HCT116 (cell line): ENCODE measurements at regions not wholly inside any gene's neighbourhood (a gene's known extent, or its start where the extent isn't known, plus 50 kb on each side); places are given as distances from the start of the nearest gene placed in this dataset.

Experiments used
- ATAC-seq: fragments of 200-7000 bp; cut with Tn5 transposase; 2 replicates; pipeline ENCODE4 v1.9.1; 2020; ENCODE audit warnings: mild to moderate bottlenecking, moderate library complexity
- BruUV-seq: library from RNA; stranded (reverse); fragments of 400-500 nt; replicated peaks from 2 replicates; lab custom pipeline; 2021; lab: Mats Ljungman, UMichigan
- CTCF ChIA-PET: fragments of 300-600 bp; sonication (Branson Sonifier 250); formaldehyde crosslinking; loops from one replicate; lab custom pipeline; 2021; ENCODE audit warnings: antibody characterized with exemption; lab: Charles Lee
- POLR2A ChIA-PET: fragments of 300-600, 350-600 bp; sonication (Branson Sonifier 250); formaldehyde crosslinking; loops from one replicate; lab custom pipeline; 2021; ENCODE audit warnings: antibody characterized with exemption; lab: Charles Lee
- RAD21 ChIA-PET, 2 experiments: fragments of 300-600 bp; sonication (Branson Sonifier 250); formaldehyde crosslinking; loops; one replicate each; lab custom pipeline; 2023; ENCODE audit warnings: low total read pairs in 2 of 2; ENCODE audit not compliant: uncharacterized antibody in 2 of 2, unreplicated experiment in 2 of 2, low non-redundant PET in 1 of 2; lab: Charles Lee
- DNase-seq: peaks from one replicate; pipeline ENCODE4 v3.0.0-alpha.2; 2010; ENCODE audit warnings: low read depth, low spot score
- H2AFZ ChIP-seq: fragments of 200-600 bp; shearing (Covaris generic), sonication (generic); 2 replicates; pipeline ENCODE4 v1.6.1; 2017; ENCODE audit warnings: low read depth, mixed run types, mixed read lengths, antibody characterized with exemption, low read length; ENCODE audit not compliant: poor library complexity, severe bottlenecking
- H3K27ac ChIP-seq: 2 replicates; pipeline ENCODE4 v1.5.1; 2012; ENCODE audit warnings: low read depth, low read length
- H3K27me3 ChIP-seq: fragments of 200-600 bp; sonication (generic); 2 replicates; pipeline ENCODE4 v1.6.1; 2016; ENCODE audit warnings: mixed run types, low read length, mixed read lengths; ENCODE audit not compliant: insufficient read depth
- H3K36me3 ChIP-seq, 2 experiments: fragments of 200-500 bp in 1 of 2; fragments of 200-600 bp in 1 of 2; sonication (Bioruptor generic) in 1 of 2; sonication (generic) in 1 of 2; 2 replicates each; pipeline versions ENCODE4 v1.5.1 to v1.6.1; 2014 to 2016; ENCODE audit warnings: low read length in 2 of 2, inconsistent platforms in 1 of 2, mixed read lengths in 1 of 2, mixed run types in 1 of 2; ENCODE audit not compliant: insufficient read depth in 2 of 2, control insufficient read depth in 1 of 2
- H3K4me1 ChIP-seq, 2 experiments: fragments of 200-600 bp in 1 of 2; sonication (generic) in 1 of 2; 2 replicates each; pipeline versions ENCODE4 v1.5.1 to v1.6.1; 2012 to 2017; ENCODE audit warnings: low read length in 2 of 2, inconsistent platforms in 1 of 2, mild to moderate bottlenecking in 1 of 2, mixed read lengths in 1 of 2, mixed run types in 1 of 2, moderate library complexity in 1 of 2; ENCODE audit not compliant: insufficient read depth in 2 of 2, control insufficient read depth in 1 of 2
- H3K4me2 ChIP-seq: fragments of 200-600 bp; sonication (generic); 2 replicates; pipeline ENCODE4 v1.6.1; 2017; ENCODE audit warnings: mixed run types, low read length, mixed read lengths
- H3K4me3 ChIP-seq, 2 experiments: fragments of 200-600 bp in 1 of 2; sonication (generic) in 1 of 2; replicated peaks in 1 of 2; 2 replicates each; pipeline ENCODE4 v1.5.1; 2011 to 2016; ENCODE audit warnings: low read length in 2 of 2, control low read depth in 1 of 2, low read depth in 1 of 2, mild to moderate bottlenecking in 1 of 2, mixed read lengths in 1 of 2, mixed run types in 1 of 2
- H3K79me2 ChIP-seq: fragments of 200-600 bp; sonication (generic); 2 replicates; pipeline ENCODE4 v1.6.1; 2017; ENCODE audit warnings: mild to moderate bottlenecking, mixed run types, low read length, moderate library complexity, mixed read lengths; ENCODE audit not compliant: insufficient read depth
- H3K9ac ChIP-seq: fragments of 200-600 bp; sonication (generic); 2 replicates; pipeline ENCODE4 v1.6.1; 2016; ENCODE audit warnings: low read length, mixed read lengths
- H3K9me2 ChIP-seq: fragments of 200-600 bp; sonication (generic), shearing (Covaris generic); 2 replicates; pipeline ENCODE4 v1.6.1; 2017; ENCODE audit warnings: mixed run types, mild to moderate bottlenecking, moderate library complexity; ENCODE audit not compliant: insufficient read depth
- H3K9me3 ChIP-seq, 2 experiments: fragments of 200-500 bp in 1 of 2; fragments of 200-600 bp in 1 of 2; sonication (Bioruptor generic) in 1 of 2; sonication (generic) in 1 of 2; 2 replicates each; pipeline ENCODE4 v1.6.1; 2014 to 2017; ENCODE audit warnings: low read length in 2 of 2, mixed read lengths in 2 of 2, inconsistent platforms in 1 of 2, low read depth in 1 of 2, mild to moderate bottlenecking in 1 of 2, mixed run types in 1 of 2, moderate library complexity in 1 of 2; ENCODE audit not compliant: control insufficient read depth in 1 of 2, insufficient read depth in 1 of 2
- H4K20me1 ChIP-seq: fragments of 200-600 bp; sonication (generic), shearing (Covaris generic); 2 replicates; pipeline ENCODE4 v1.6.1; 2017; ENCODE audit warnings: mixed run types, mild to moderate bottlenecking, moderate library complexity; ENCODE audit not compliant: insufficient read depth
- CEBPB ChIP-seq: IDR thresholded peaks from 2 replicates; pipeline ENCODE4 v1.6.1; 2012; ENCODE audit warnings: low read depth
- EGR1 ChIP-seq: IDR thresholded peaks from 2 replicates; pipeline ENCODE4 v1.6.1; 2012; ENCODE audit warnings: low read depth
- EZH2 ChIP-seq: fragments of 200-600 bp; sonication (generic); IDR thresholded peaks from 2 replicates; pipeline ENCODE4 v1.6.1; 2017; ENCODE audit warnings: antibody characterized with exemption, mixed run types
- EZH2phosphoT487 ChIP-seq: fragments of 200-600 bp; IDR thresholded peaks from 2 replicates; pipeline ENCODE4 v1.6.1; 2018; ENCODE audit warnings: antibody characterized with exemption, borderline replicate concordance
- FOSL1 ChIP-seq: IDR thresholded peaks from 2 replicates; pipeline ENCODE4 v1.6.1; 2012; ENCODE audit warnings: low read depth
- MAX ChIP-seq: IDR thresholded peaks from 2 replicates; pipeline ENCODE4 v1.6.1; 2012
- POLR2AphosphoS5 ChIP-seq: IDR thresholded peaks from 2 replicates; pipeline ENCODE4 v1.6.1; 2011; ENCODE audit warnings: mild to moderate bottlenecking, low read depth, low read length, moderate library complexity
- SIN3A ChIP-seq: IDR thresholded peaks from 2 replicates; pipeline ENCODE4 v1.6.1; 2012; ENCODE audit warnings: low read depth
- TCF7L2 ChIP-seq: IDR thresholded peaks from 2 replicates; pipeline ENCODE4 v1.7.0; 2011; ENCODE audit warnings: borderline replicate concordance, inconsistent platforms; ENCODE audit not compliant: insufficient read depth, insufficient read length; ENCODE audit errors: extremely low read depth
- YY1 ChIP-seq: IDR thresholded peaks from 2 replicates; pipeline ENCODE4 v1.6.1; 2011; ENCODE audit warnings: low read length, low read depth, moderate library complexity, mild to moderate bottlenecking; ENCODE audit not compliant: insufficient replicate concordance; ENCODE audit errors: extremely low read depth
- ZFX ChIP-seq: fragments of 450-650 bp; IDR thresholded peaks from 2 replicates; pipeline ENCODE4 v1.6.1; 2017
- ZNF274 ChIP-seq: fragments of 200-500 bp; sonication (Bioruptor generic); IDR thresholded peaks from 2 replicates; pipeline ENCODE4 v1.6.1; 2014; ENCODE audit warnings: mild to moderate bottlenecking, low read depth, low read length, inconsistent platforms
- intact Hi-C: fragments of 100-400 bp; cut with micrococcal nuclease; formaldehyde crosslinking; loops from 2 replicates; pipeline ENCODE4 v1.10.0; 2022
- TF ChIP-seq, protein P1 (sequence below), 3 experiments: fragments of 200-600 bp in 1 of 3; sonication (generic) in 1 of 3; IDR thresholded peaks in 2 of 3; conservative IDR thresholded peaks in 1 of 3; 2 replicates each; pipeline ENCODE4 v1.5.1; 2012 to 2017; ENCODE audit warnings: low read depth in 2 of 3, low read length in 2 of 3, antibody characterized with exemption in 1 of 3, borderline replicate concordance in 1 of 3, control low read depth in 1 of 3, mild to moderate bottlenecking in 1 of 3, mixed read lengths in 1 of 3, mixed run types in 1 of 3, moderate library complexity in 1 of 3; ENCODE audit not compliant: insufficient read depth in 1 of 3
- TF ChIP-seq, protein P2 (sequence below): IDR thresholded peaks from 2 replicates; pipeline ENCODE4 v1.6.1; 2012
- TF ChIP-seq, protein P3 (sequence below): IDR thresholded peaks from 2 replicates; pipeline ENCODE4 v1.6.1; 2012; ENCODE audit warnings: low read depth

DNA sequence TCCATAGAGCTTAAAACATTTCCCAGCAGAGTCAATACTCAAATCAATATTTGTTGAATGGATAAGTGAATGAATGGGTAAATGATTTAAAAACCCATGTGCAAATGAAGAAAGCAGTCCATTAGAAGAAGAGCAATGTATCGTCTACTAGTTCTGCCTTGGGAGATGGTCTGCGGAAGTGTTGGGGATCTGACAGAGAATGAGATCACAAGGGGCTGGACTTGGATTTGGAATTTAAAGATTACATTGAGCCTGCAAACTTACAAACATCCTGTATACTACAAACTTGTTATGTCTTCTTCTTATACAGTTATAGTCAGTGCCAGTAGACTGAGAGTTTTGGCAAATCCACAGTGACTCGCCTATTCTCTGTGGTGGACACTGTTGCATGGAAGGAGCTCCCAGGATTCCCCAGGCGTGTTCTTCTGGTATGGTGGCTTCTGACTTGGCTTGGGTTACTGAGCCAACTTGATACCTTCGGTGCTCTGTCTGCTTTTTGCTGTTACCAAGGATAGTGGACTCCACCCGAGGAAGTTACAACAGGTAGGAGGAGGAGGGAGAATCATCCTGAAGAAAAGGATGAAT, 163.3 kb upstream of the SERPINE2 start (continued):
- no peak for TF ChIP-seq EZH2
- TF ChIP-seq TCF7L2: no peak
- TF ChIP-seq MAX: no peak
- TF ChIP-seq ZFX: no peak
- no peak for TF ChIP-seq EGR1
- no peak for TF ChIP-seq CEBPB
- TF ChIP-seq SIN3A: no peak
- TF ChIP-seq, protein P1, sequence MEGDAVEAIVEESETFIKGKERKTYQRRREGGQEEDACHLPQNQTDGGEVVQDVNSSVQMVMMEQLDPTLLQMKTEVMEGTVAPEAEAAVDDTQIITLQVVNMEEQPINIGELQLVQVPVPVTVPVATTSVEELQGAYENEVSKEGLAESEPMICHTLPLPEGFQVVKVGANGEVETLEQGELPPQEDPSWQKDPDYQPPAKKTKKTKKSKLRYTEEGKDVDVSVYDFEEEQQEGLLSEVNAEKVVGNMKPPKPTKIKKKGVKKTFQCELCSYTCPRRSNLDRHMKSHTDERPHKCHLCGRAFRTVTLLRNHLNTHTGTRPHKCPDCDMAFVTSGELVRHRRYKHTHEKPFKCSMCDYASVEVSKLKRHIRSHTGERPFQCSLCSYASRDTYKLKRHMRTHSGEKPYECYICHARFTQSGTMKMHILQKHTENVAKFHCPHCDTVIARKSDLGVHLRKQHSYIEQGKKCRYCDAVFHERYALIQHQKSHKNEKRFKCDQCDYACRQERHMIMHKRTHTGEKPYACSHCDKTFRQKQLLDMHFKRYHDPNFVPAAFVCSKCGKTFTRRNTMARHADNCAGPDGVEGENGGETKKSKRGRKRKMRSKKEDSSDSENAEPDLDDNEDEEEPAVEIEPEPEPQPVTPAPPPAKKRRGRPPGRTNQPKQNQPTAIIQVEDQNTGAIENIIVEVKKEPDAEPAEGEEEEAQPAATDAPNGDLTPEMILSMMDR (IDR thresholded peaks at IDR 0.05 in 2 of 3, conservative IDR thresholded peaks at IDR 0.05 in 1 of 3; ENCODE audit: borderline replicate concordance in 1 of 3, insufficient read depth in 1 of 3, low read depth in 2 of 3, low read length in 2 of 3): no peak

- intact Hi-C loops: no loop called here
- no peaks in the 10 kb centered on the region for H3K9me2 ChIP-seq
- POLR2A ChIA-PET: no interaction called here
- no peak for TF ChIP-seq ZFX
- TF ChIP-seq, protein P2, sequence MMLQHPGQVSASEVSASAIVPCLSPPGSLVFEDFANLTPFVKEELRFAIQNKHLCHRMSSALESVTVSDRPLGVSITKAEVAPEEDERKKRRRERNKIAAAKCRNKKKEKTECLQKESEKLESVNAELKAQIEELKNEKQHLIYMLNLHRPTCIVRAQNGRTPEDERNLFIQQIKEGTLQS: no peak
- no peak for TF ChIP-seq SIN3A
- TF ChIP-seq FOSL1: no peak
- TF ChIP-seq YY1: no peak
- no peak for TF ChIP-seq EZH2phosphoT487
- TF ChIP-seq POLR2AphosphoS5: no peak
- TF ChIP-seq, protein P3, sequence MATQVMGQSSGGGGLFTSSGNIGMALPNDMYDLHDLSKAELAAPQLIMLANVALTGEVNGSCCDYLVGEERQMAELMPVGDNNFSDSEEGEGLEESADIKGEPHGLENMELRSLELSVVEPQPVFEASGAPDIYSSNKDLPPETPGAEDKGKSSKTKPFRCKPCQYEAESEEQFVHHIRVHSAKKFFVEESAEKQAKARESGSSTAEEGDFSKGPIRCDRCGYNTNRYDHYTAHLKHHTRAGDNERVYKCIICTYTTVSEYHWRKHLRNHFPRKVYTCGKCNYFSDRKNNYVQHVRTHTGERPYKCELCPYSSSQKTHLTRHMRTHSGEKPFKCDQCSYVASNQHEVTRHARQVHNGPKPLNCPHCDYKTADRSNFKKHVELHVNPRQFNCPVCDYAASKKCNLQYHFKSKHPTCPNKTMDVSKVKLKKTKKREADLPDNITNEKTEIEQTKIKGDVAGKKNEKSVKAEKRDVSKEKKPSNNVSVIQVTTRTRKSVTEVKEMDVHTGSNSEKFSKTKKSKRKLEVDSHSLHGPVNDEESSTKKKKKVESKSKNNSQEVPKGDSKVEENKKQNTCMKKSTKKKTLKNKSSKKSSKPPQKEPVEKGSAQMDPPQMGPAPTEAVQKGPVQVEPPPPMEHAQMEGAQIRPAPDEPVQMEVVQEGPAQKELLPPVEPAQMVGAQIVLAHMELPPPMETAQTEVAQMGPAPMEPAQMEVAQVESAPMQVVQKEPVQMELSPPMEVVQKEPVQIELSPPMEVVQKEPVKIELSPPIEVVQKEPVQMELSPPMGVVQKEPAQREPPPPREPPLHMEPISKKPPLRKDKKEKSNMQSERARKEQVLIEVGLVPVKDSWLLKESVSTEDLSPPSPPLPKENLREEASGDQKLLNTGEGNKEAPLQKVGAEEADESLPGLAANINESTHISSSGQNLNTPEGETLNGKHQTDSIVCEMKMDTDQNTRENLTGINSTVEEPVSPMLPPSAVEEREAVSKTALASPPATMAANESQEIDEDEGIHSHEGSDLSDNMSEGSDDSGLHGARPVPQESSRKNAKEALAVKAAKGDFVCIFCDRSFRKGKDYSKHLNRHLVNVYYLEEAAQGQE: no peak
- no peak for TF ChIP-seq EZH2
- no peak for TF ChIP-seq TCF7L2
- TF ChIP-seq ZNF274: no peak
- TF ChIP-seq MAX: no peak
- TF ChIP-seq EGR1: no peak
- TF ChIP-seq, protein P1 (IDR thresholded peaks at IDR 0.05 in 2 of 3, conservative IDR thresholded peaks at IDR 0.05 in 1 of 3; ENCODE audit: borderline replicate concordance in 1 of 3, insufficient read depth in 1 of 3, low read depth in 2 of 3, low read length in 2 of 3): no peak
- TF ChIP-seq CEBPB: no peak
Measured at GRCh38 chr2:224198436-224198835, 159.3 kb upstream of the SERPINE2 start.

More at GRCh38 chr2:224198436-224198835, 159.3 kb upstream of the SERPINE2 start:
- H3K79me2 ChIP-seq: no peaks in the 10 kb centered on the region
- no peak overlapping the region for H3K4me2 ChIP-seq
- BruUV-seq: no TSS peak
- no peaks in the 10 kb centered on the region for H3K4me1 ChIP-seq
- no peak overlapping the region for H3K4me3 ChIP-seq
- H3K27ac ChIP-seq: no peak overlapping the region
- H2AFZ ChIP-seq: no peak overlapping the region
- H3K36me3 ChIP-seq: no peaks in the 10 kb centered on the region
- ATAC-seq: no peak
- ChIA-PET CTCF (no interaction called here), RAD21 (no interaction called here)
- no peaks in the 10 kb centered on the region for H3K9me3 ChIP-seq
- H3K9ac ChIP-seq: no peak overlapping the region
- DNase-seq: no peak
- H4K20me1 ChIP-seq: no peaks in the 10 kb centered on the region
- no peaks in the 10 kb centered on the region for H3K27me3 ChIP-seq
